Esophagus mucosa (tissue), 1 donor: ENCODE measurements at regions not wholly inside any gene's neighbourhood (a gene's known extent, or its start where the extent isn't known, plus 50 kb on each side); places are given as distances from the start of the nearest gene placed in this dataset.
"Not testable (repeated sequence)": the region's sequence is repeated elsewhere in the genome, so short reads cannot be mapped to it uniquely, and the experiment has no call there.

Experiments
- ATAC-seq: fragments of 200-7000 bp; cut with Tn5 transposase; one replicate; pipeline ENCODE4 v1.9.1; 2020
- donor health status: DM: yes; HTN: yes; CAD: no.

- ATAC-seq = no peak
These were observed 69.7 kb upstream of the PMEPA1 start for GRCh38 chr20:57779401-57780003.

GRCh38 chr20:57777911-57778310 is 68.1 kb upstream of the PMEPA1 start:
- no peak for ATAC-seq

- ATAC-seq = no peak
These were observed 65.1 kb upstream of the PMEPA1 start for GRCh38 chr20:57774951-57775350.

GRCh38 chr20:57774111-57774880 is 64.5 kb upstream of the PMEPA1 start:
- ATAC-seq = no peak

DNA sequence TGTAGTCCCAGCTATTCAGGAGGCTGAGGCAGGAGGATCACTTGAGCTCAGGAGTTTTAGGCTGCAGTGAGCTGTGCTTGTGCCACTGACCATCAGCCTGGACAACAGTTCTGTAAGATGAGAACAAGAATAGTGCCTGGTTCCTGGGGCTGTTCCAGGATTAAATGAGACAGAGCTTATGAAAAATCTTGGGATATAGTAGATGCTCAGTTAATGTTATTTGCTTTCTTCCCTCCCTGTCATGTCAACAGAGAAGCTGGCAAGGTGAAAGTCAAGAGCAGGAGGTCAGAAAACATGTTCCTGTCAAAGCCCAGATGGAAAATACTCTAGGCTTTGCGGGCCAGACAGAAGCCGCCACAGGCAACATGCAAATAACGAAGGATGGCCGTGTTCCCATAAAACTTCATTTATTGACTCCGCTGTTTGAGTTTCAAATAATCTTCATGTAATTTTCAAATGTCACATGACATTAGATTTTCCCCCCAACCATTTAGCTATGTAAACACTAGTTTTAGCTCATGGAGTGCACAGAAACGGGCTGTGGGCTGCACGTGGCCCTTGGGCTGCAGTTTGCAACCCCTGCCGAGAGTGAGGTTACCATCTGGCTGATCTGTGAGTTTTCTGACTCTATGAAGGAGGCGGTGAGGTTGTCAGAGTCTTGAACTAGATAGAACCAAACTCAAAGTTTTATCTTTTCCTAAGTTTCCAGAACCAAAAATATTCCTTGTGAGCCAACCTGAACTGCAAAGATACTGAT is 63.4 kb upstream of the PMEPA1 start:
- ATAC-seq = no peak

DNA sequence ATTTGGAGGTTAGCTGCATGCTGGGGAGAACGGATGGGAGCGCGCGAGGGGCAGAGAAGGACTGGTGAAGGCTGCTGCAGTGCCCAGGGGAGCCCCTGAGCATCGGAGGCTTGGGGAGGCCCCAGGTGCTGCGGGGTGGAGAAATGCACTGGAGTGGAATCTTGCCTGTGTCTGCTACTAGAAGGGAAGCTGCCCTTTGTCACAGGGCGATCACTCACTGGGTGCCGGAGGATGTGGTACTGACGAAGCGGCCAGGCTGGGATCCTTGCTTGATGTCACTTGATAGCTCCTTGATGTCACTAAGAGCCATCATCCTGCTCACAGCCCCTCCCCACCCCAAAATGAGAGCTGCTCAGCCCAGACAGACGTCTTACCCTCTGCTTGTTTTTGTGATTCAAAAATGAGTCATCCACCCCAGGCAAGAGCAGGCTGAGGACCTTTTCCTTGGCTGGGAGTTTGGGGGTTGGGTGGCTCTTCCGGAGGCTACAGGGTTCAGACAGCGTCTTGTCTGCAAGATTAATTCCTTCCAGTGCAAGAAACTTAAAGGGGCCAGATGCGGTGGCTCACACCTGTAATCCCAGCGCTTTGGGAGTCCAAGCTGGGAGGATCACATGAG is 62.6 kb upstream of the PMEPA1 start:
- ATAC-seq = peak; percentile 70

DNA sequence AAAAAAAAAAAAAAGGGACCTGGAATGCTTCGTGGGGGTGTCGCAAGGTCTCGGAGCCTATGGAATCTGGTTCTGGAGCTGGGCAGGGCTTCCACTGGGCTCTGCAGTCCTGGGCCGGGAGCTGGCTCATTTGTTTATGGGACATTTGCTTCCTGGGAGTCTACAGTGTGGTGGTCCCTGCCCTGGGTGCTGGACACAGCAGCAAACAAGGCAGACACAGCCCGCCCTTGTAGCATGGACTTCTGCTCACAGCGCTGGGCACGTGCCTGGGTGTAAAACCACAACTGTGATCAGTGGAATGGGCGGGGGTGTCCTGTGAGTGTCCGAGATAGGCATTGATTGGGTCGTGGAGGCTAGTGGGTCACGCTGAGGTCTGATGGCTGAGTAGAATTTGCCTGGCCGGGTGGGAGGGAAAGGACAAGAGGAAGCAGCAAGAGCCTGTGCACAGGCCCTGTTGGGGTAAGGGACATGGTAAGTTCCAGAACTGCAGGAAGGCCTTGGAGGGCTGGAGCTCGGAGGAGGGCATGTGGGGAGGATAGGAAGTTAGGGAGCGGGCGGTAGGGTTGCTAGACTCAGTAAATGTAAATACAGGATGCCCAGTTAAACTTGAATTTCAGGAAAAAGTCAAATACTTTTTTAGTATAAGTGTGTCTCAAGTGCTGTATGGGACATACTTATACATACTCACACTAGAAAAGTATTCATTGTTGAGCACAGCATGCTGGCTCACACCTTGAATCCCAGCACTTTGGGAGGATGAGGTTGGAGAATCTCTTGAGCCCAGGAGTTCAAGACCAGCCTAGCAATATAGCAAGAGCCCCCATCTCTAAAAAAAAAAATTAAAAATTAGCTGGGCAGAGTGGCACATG is 61.3 kb upstream of the PMEPA1 start:
- no peak for ATAC-seq

GRCh38 chr20:57770401-57770800 is 60.6 kb upstream of the PMEPA1 start:
- not testable (repeated sequence) for ATAC-seq

DNA sequence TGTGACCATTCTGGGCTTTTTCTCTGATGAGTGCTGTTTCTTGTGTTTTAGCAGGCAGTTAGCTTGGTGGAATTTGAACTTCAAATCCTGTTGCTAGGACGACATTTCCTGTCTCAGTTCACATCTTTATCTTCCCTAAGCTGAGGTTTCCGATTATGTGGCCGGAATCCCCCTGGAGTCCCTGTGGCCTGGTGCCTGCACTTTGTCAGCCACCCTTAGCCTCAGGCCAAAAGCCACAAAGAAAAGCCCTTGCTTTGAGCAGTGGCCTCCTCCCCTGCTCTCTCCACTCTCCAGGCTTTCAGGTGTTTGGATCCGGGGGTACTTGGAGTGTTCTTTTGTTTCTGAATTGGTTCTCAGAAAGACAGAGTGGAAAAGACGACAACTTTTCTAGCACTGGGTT is 59.9 kb upstream of the PMEPA1 start:
- no peak for ATAC-seq

DNA sequence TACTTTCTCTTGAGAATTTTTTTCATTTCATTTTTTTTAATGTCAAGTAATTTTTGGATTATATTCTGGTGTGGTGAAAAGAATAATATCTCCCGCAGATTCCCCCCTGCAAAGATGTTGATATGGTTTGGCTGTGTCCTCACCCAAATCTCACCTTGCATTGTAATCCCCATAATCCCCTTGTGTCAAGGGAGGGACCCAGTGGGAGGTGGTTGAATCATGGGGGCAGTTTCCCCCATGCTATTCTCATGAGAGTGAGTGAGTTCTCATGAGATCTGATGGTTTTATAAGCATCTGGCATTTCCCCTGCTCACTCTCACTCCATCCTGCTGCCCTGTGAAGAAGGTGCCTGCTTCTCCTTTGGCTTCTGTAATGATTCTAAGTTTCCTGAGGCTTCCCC is 58.7 kb upstream of the PMEPA1 start:
- ATAC-seq = no peak

DNA sequence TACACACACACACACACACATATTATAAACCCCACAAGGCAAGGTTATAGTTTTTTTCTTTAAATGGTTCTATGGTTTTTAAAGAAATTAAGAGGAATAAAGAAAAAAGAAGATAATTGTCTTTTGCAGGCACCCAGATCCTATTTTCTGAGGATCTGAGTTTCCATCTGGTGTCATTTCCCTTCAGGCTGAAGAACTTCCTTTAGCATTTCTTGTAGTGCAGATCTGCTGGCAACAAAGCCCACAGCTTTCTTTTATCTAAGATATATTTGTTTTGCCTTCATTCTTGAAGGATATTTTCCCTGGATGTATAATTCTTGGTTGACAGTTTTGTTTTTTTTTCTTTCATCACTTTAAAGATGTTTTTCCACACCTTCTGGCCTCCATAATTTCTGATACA is 57.6 kb upstream of the PMEPA1 start:
- ATAC-seq = no peak

DNA sequence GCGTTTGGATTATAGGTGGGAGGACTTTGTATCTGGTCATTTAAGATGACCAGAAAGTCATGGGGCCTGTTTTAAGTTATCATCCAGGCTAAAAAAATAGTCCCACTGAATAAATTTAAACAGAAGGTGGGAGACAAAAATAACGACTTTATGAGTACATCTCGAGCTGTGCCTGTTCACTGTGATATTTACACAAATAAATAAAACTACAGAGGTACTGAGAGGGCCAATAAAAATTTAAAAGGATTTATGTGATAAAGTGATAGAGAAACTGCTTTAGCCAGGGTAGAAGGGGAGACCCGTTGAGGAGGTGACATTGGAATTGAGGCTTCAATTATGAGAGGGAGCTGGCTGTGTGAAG is 53.4 kb upstream of the PMEPA1 start:
- ATAC-seq = no peak

- ATAC-seq = no peak
These were observed 52.9 kb upstream of the PMEPA1 start for GRCh38 chr20:57762531-57763234.

DNA sequence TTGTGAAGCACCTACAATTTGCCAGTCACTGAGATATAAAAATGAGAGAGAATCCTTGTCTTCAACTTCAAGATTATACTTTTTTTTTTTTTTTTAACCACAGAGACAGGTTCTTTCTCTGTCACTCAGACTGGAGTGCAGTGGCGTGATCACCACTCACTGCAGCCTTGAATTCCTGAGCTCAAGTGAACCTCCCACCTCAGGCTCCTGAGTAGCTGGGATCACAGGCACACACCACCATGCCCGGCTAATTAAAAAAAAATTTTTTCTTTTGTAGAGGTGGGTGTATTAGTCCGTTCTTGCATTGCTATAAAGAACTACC is 51.6 kb upstream of the PMEPA1 start:
- no peak for ATAC-seq

GRCh38 chr20:57760698-57761412 is 51.0 kb upstream of the PMEPA1 start:
- no peak for ATAC-seq

- ATAC-seq = no peak
These were observed 49.9 kb upstream of the PMEPA1 start for GRCh38 chr20:57759724-57760123.
